Hippocampal formation (tissue), 2 donors: ENCODE measurements at regions not wholly inside any gene's neighbourhood (a gene's known extent, or its start where the extent isn't known, plus 50 kb on each side); places are given as distances from the start of the nearest gene placed in this dataset.
"Not testable (repeated sequence)": the region's sequence is repeated elsewhere in the genome, so short reads cannot be mapped to it uniquely, and the experiment has no call there.

Experiments
- DNase-seq, 2 donors: peaks; one replicate each; lab custom pipeline; 2025; lab: John Stamatoyannopoulos, UW

GRCh38 chr1:185468626-185469025, 151.6 kb upstream of the IVNS1ABP start:
- no peak for DNase-seq

DNA sequence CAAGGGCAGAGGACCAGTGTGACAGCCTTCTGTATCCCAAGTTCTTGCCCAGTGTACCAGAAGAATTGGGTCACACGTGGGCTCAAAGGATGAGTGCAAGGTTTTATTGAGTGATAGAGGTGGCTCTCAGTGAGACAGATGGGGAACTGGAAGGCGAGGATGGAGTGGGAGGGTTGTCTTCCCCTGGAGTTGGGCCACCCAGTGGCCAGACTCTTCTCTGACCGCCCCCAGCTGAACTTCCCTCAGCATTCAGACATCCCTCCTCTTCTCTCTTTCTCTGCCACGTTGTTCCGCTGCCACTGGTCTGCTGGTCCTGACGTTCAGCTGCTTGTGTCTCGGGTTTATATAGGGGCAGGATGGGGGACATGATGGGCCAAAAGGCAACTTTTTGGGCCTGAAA, 150.1 kb upstream of the IVNS1ABP start:
- no peak for DNase-seq

DNA sequence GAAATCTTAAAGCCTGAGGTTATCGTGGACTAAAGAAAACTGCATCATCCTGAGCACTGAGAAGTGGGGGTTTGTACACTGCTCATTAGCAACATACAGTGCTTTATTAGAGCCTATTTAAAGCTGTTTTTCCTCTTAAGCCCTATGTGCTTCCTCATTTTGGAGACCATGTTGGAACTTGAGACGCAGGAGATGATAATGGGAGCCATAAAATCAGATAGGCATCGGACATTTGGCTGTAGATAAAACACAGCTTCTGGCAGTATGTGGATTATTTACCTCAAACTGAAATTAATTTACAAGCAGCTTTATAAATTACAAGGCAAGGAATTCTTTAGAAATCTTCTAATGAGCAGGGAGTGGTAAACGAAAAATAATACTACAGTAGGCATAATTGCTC, 147.7 kb upstream of the IVNS1ABP start:
- no peak for DNase-seq

DNA sequence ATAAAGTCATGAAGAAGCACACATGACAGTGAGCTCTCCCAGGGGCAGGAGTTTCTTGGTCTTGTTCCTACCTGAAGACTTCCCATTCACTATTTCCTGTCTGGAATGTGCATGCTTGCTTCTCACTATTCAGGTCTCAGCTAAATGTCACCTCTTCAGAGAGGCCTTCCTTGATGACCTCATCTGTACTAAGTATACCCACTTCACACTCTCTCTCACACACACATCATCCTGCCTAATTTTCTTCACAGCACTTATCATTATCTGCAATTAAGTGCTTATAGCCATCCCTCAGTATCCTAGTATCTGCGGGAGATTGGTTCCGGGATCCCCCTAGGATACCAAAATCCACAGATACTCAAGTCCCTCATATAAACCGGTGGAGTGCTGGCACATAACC, 146.4 kb upstream of the IVNS1ABP start:
- DNase-seq = no peak

GRCh38 chr1:185463011-185463410, 146.0 kb upstream of the IVNS1ABP start:
- DNase-seq = no peak

- DNase-seq = not testable (repeated sequence)
These were observed 143.7 kb upstream of the IVNS1ABP start for GRCh38 chr1:185460723-185461122.

GRCh38 chr1:185459141-185459540, 142.1 kb upstream of the IVNS1ABP start:
- DNase-seq = no peak

GRCh38 chr1:185458670-185459069, 141.6 kb upstream of the IVNS1ABP start:
- no peak for DNase-seq

GRCh38 chr1:185453496-185454192, 136.6 kb upstream of the IVNS1ABP start:
- DNase-seq = no peak

DNA sequence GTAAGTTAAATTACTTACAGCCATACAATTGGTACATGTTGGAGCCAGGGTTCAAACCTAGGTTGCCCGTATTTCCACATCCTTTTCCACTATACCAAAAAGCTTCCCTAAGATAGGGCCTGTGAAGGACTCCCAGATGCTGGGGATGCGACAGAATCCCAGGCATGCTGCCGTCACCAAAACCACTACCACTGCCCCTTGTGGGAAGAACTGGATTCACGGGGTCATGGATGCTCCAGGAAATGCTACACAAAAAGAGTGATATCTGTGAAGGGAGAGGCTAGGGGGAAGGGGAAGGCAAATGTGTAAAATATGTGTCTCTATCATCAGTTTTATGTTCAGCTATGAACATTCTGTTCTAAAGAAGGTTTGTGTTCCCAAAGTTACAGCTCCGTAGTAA, 133.9 kb upstream of the IVNS1ABP start:
- DNase-seq = no peak

DNA sequence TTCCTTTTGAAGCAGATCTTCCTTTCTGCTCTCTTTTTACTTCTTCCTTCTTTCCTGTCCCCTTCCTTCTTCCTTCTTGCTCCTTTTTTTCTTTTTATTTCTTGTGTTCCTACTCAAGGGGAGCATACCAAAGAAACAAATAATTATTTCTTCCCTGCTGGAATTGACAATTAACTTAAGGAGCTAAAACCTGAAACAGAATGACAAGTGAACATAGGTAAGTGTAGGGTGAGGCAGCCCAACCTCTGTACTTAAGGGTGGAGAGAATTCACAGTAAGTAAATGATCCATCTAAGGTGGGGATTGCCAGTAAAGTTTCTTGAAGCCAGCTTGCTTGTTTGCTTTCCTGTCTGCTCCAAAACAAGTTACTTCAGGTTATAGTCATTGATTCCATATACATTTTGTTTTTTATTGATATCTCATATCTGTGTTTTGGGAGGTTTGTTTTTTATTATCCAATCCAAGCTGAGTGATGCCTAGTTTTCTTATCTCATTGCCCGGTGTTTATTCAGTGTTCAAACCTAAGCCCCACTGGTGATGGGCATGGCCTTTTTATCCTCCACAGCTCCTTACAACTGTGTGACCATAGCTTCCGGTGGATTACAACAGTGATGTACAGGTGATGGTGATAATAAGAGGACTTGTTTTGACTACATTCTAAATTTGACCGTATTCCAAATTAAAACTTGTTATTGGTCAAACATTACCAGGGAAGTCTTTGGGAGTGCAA, 133.2 kb upstream of the IVNS1ABP start:
- DNase-seq = no peak

DNA sequence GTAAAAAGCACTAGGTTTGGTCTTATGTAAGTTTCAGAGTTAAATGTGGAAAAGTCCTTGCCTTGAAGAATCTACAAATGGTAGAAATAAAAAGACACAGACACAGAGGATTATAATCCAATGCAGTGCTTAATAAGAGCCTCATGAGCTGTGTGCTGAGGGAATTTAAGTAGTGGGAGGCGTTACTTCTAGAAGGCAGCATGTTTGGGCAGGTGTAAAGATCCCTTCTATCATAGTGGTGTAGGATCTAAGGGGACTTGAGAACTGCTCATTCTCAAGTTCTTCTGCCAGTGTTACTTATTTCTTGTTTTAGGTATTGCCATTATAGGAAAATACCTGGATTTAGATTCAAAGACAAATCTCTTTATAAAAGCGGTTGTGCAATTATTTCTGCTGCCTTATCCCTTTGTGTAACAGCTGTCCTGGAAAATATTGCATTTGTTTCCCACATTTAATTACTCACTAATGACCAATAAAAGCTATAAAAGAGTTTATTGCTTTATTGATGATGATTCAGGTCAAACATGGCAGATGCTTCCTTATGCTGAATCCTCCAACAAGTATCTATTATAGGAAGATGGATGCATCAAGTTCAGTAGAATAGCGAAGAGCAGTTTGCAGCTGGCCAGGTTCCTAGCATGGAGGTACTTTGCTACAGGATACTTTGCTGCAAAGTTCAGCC, 132.5 kb upstream of the IVNS1ABP start:
- DNase-seq = no peak

DNA sequence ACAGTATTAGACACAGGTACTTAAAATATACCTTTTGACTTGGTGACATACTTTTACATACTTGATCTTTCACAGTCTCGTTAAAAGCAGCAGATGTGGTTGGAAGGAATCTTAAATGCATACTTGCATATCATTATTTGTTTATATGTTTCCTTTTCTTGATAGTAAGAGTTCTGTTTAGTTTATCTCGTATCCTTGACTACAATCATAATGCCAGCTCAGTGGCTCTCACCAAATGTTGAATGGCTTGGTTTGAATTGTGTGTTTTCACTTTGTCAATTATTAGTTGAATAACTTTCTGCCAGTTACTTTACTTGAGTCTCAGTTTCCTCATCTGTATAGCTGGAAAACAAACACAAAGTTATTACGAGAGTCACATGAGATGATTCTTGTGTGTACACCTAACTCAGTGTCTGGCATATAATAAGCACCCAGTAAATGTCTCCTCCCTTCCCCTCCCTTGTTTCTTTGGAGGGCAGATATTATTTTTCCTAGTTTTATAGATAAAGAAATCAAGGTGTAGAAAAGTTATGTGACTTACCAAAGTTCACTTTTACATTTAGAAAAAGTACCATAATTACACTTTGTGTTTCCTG, 131.6 kb upstream of the IVNS1ABP start:
- no peak for DNase-seq

DNA sequence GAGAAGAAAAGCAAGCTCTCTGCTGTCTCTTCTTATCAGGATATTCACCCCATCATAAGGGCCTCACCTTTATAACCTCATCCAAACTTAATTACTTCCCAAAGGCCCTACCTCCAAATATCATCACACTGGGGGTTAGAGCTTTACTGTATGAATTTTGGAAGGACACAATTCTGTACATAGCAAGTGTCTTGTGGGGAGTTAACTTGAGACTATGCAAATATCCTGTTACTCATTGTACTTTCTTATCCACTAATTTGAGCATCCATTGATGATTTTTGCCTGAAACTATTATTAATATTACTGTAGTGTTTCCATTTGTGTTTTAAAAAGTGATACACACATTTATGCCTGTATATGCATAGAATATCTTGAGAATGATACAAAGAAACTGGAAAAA, 129.1 kb upstream of the IVNS1ABP start:
- no peak for DNase-seq

DNA sequence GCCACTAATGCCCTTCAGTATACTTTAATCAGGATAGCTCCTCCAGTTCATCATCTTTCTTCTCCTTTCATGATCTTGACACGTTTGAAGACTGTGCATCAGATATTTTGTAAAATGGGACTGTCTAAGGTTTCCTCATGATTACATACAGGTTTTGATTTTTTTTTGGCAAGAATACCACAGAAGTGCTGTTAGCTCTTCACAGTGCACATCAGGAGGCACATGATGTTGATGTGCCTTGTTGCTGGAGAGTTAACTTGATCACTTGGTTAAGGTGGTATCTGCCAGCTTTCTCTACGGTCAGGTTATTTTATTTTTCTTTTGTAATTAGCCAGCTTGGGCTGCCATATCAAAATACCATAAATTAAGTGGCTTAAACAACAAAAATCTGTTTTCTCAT, 128.6 kb upstream of the IVNS1ABP start:
- no peak for DNase-seq

GRCh38 chr1:185444676-185445075, 127.6 kb upstream of the IVNS1ABP start:
- no peak for DNase-seq

- DNase-seq = no peak
These were observed 125.0 kb upstream of the IVNS1ABP start for GRCh38 chr1:185442050-185442449.

- no peak for DNase-seq
These were observed 124.6 kb upstream of the IVNS1ABP start for GRCh38 chr1:185441605-185442004.

DNA sequence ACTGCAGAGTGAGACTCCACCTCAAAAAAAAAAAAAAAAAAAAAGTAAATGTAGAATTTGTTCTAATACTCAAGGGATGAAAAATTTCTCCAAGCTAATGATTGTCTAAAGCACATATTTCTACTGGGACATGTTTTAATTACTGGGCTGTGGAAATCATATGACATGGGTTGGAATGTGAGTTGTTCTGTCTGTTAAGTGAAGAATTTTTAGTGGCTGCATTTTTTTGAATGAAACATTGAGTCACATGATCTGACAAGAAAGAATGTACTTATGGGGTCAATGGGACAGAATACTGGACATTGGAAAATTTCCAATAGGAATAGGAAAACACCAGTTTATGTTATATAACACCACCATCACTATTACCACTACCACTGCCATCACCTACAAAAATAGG, 123.8 kb upstream of the IVNS1ABP start:
- DNase-seq = no peak

- no peak for DNase-seq
These were observed 122.8 kb upstream of the IVNS1ABP start for GRCh38 chr1:185439727-185440415.

- DNase-seq = no peak
These were observed 121.9 kb upstream of the IVNS1ABP start for GRCh38 chr1:185438936-185439335.
